K562 (cell line): ENCODE measurements at regions not wholly inside any gene's neighbourhood (a gene's known extent, or its start where the extent isn't known, plus 50 kb on each side); places are given as distances from the start of the nearest gene placed in this dataset.

Source experiments
- GABPA ChIP-seq: fragments of 200-800 bp; sonication (Bioruptor generic); conservative IDR thresholded peaks from 2 replicates; pipeline ENCODE4 v1.6.1; 2016; ENCODE audit warnings: low read depth, missing genetic modification characterization, missing compliant biosample characterization
- REST ChIP-seq, 2 experiments: fragments of 450-650 bp; formaldehyde crosslinking in 1 of 2; IDR thresholded peaks; 2 replicates each; pipeline versions ENCODE4 v1.4.0 to v1.6.1; 2014 to 2020; ENCODE audit warnings: mild to moderate bottlenecking in 2 of 2, borderline replicate concordance in 1 of 2, low read depth in 1 of 2
- ZNF75A ChIP-seq: fragments of 450-650 bp; formaldehyde crosslinking; IDR thresholded peaks from 2 replicates; pipeline ENCODE4 v1.4.0; 2020; ENCODE audit warnings: mild to moderate bottlenecking
- TF ChIP-seq, protein P1 (sequence below): IDR thresholded peaks from 2 replicates; pipeline ENCODE4 v1.6.1; 2011; ENCODE audit warnings: borderline replicate concordance, low read depth, mild to moderate bottlenecking, moderate library complexity, low read length; ENCODE audit not compliant: insufficient read depth, poor library complexity, severe bottlenecking

DNA sequence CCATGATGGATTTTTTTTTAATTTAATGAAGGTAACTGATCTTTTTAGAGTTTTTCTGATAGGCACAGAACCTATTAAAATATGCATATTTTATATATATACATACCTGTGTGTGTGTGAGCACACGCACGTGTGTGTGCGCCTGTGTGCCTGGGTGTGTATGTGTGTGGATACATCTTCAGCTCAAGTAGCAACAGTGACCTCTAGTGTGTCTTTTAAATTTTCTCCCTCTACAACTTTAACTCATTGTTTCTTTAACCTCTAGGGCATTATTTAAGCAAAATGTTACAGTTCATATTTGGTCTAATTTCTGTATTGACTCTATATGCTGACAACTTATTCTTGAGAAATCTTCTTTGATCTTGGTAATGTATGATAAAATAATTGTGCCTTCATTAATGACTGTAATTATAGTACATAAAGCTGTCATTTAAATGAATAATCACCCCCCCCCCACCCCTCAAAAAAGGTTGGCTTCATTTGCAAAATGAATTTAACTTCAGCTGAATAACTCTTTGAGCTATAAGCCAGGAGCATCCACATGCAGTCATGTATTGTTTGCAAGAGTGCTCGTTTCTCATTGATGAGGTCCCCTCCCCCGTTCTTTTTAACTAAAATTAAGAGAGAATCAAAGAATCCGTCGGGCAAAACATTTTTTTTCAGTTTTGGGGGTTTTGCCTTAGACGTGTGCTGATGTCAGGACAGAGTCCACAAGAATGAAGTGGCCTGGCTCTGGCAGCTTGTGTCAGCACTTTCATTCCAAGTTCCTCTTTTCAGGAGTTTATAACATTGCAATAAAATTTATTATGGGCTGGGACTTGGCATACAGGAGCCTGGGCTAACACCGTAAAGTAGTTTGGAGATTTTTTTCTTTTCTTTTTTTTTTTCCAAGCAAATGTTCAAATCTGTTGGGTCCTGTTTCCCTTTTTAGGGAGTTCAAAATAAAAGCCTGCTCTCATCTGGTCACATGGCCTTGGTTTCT is 80.0 kb downstream of the ETAA1 start (continued):
- TF ChIP-seq REST (IDR thresholded peaks at IDR 0.05; ENCODE audit: borderline replicate concordance) (peak; percentile 26; the same call in 1 of the 2 replicates), REST (CRISPR knock-in tag; IDR thresholded peaks at IDR 0.05; ENCODE audit: low read depth) (no peak), GABPA (tag) (no peak), ZNF75A (no peak)
- TF ChIP-seq, protein P1, sequence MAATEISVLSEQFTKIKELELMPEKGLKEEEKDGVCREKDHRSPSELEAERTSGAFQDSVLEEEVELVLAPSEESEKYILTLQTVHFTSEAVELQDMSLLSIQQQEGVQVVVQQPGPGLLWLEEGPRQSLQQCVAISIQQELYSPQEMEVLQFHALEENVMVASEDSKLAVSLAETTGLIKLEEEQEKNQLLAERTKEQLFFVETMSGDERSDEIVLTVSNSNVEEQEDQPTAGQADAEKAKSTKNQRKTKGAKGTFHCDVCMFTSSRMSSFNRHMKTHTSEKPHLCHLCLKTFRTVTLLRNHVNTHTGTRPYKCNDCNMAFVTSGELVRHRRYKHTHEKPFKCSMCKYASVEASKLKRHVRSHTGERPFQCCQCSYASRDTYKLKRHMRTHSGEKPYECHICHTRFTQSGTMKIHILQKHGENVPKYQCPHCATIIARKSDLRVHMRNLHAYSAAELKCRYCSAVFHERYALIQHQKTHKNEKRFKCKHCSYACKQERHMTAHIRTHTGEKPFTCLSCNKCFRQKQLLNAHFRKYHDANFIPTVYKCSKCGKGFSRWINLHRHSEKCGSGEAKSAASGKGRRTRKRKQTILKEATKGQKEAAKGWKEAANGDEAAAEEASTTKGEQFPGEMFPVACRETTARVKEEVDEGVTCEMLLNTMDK = no peak
